Erythroblast (primary cell): ENCODE measurements at regions not wholly inside any gene's neighbourhood (a gene's known extent, or its start where the extent isn't known, plus 50 kb on each side); places are given as distances from the start of the nearest gene placed in this dataset.

Experiments used
- GATA1 ChIP-seq: IDR thresholded peaks from 2 replicates; pipeline ENCODE4 v1.6.1; 2011; ENCODE audit warnings: low read depth, mild to moderate bottlenecking, control low read depth, low read length, moderate library complexity
- POLR2A ChIP-seq: IDR thresholded peaks from 2 replicates; pipeline ENCODE4 v1.6.1; 2011; ENCODE audit warnings: mild to moderate bottlenecking, low read length

- TF ChIP-seq POLR2A: no peak
- TF ChIP-seq GATA1: no peak
Observed at GRCh38 chr14:31968956-31969698, 108.0 kb upstream of the ARHGAP5 start.
